ENCODE measurements at regions not wholly inside any gene's neighbourhood (a gene's known extent, or its start where the extent isn't known, plus 50 kb on each side); places are given as distances from the start of the nearest gene placed in this dataset.

- no peak overlapping the region for H3K27ac ChIP-seq
- ATAC-seq (ENCODE audit: insufficient number of reproducible peaks, low FRiP score, low read depth): no peak
- H3K4me1 ChIP-seq (ENCODE audit: control insufficient read depth in 1 of 2, low read depth in 2 of 2): no peaks in the 10 kb centered on the region
Measured at GRCh38 chr9:99425923-99426842, 204.1 kb downstream of the SEC61B start.

GRCh38 chr9:99427260-99427659 lies 205.2 kb downstream of the SEC61B start:
- DNase-seq (ENCODE audit: low spot score) (no peak), ATAC-seq (ENCODE audit: insufficient number of reproducible peaks, low FRiP score, low read depth) (no peak)
- Histone ChIP-seq H3K4me1 (ENCODE audit: control insufficient read depth in 1 of 2, low read depth in 2 of 2) (no peaks in the 10 kb centered on the region), H3K27me3 (replicated peaks; ENCODE audit: insufficient read depth) (no peaks in the 10 kb centered on the region), H3K9me3 (no peaks in the 10 kb centered on the region), H3K4me3 (no peak overlapping the region), H3K27ac (no peak overlapping the region), H3K36me3 (no peaks in the 10 kb centered on the region)
- no peak for TF ChIP-seq CTCF (IDR thresholded peaks at IDR 0.05)

More at GRCh38 chr9:99425923-99426842, 204.1 kb downstream of the SEC61B start:
- TF ChIP-seq CTCF (IDR thresholded peaks at IDR 0.05): no peak
- no peak for DNase-seq (ENCODE audit: low spot score)
- Histone ChIP-seq H3K9me3 (no peaks in the 10 kb centered on the region), H3K4me3 (no peak overlapping the region), H3K36me3 (no peaks in the 10 kb centered on the region), H3K27me3 (replicated peaks; ENCODE audit: insufficient read depth) (no peaks in the 10 kb centered on the region)

- Histone ChIP-seq H3K4me1 (ENCODE audit: control insufficient read depth in 1 of 2, low read depth in 2 of 2) (peaks cover 0 to 9% of the 10 kb centered on the region in 2 donors), H3K36me3 (no peaks in the 10 kb centered on the region), H3K9me3 (no peaks in the 10 kb centered on the region), H3K27me3 (replicated peaks; ENCODE audit: insufficient read depth) (no peaks in the 10 kb centered on the region), H3K27ac (no peak overlapping the region), H3K4me3 (no peak overlapping the region)
- TF ChIP-seq CTCF (IDR thresholded peaks at IDR 0.05): no peak
- DNase-seq (ENCODE audit: low spot score) (no peak), ATAC-seq (ENCODE audit: insufficient number of reproducible peaks, low FRiP score, low read depth) (no peak)
Measured at GRCh38 chr9:99430301-99430700, 208.2 kb downstream of the SEC61B start.

- Histone ChIP-seq H3K4me1 (ENCODE audit: control insufficient read depth in 1 of 2, low read depth in 2 of 2) (peaks cover 0 to 9% of the 10 kb centered on the region in 2 donors), H3K36me3 (no peaks in the 10 kb centered on the region), H3K27ac (no peak overlapping the region), H3K27me3 (replicated peaks; ENCODE audit: insufficient read depth) (no peaks in the 10 kb centered on the region), H3K4me3 (no peak overlapping the region), H3K9me3 (no peaks in the 10 kb centered on the region)
- no peak for DNase-seq (ENCODE audit: low spot score)
- ATAC-seq (ENCODE audit: insufficient number of reproducible peaks, low FRiP score, low read depth): no peak
- no peak for TF ChIP-seq CTCF (IDR thresholded peaks at IDR 0.05)
Measured at GRCh38 chr9:99431103-99431502, 209.0 kb downstream of the SEC61B start.

- ATAC-seq (ENCODE audit: insufficient number of reproducible peaks, low FRiP score, low read depth) (no peak), DNase-seq (ENCODE audit: low spot score) (no peak)
Measured at GRCh38 chr9:99432075-99432474, 210.0 kb downstream of the SEC61B start.

More at GRCh38 chr9:99432075-99432474, 210.0 kb downstream of the SEC61B start:
- Histone ChIP-seq H3K9me3 (no peaks in the 10 kb centered on the region), H3K36me3 (no peaks in the 10 kb centered on the region), H3K4me3 (no peak overlapping the region), H3K27me3 (replicated peaks; ENCODE audit: insufficient read depth) (no peaks in the 10 kb centered on the region), H3K4me1 (ENCODE audit: control insufficient read depth in 1 of 2, low read depth in 2 of 2) (peaks cover 0 to 9% of the 10 kb centered on the region in 2 donors), H3K27ac (no peak overlapping the region)
- TF ChIP-seq CTCF (IDR thresholded peaks at IDR 0.05): no peak
